C4-2B (cell line): ENCODE measurements at regions not wholly inside any gene's neighbourhood (a gene's known extent, or its start where the extent isn't known, plus 50 kb on each side); places are given as distances from the start of the nearest gene placed in this dataset.

ENCODE experiments used
- H3K27ac ChIP-seq: fragments of 450-650 bp; 2 replicates; pipeline ENCODE4 v1.5.1; 2017
- ZFX ChIP-seq: fragments of 450-650 bp; IDR thresholded peaks from 2 replicates; pipeline ENCODE4 v1.6.1; 2017
- TF ChIP-seq, protein P1 (sequence below): fragments of 450-650 bp; conservative IDR thresholded peaks from 2 replicates; pipeline ENCODE4 v1.5.1; 2017; ENCODE audit warnings: mild to moderate bottlenecking

DNA sequence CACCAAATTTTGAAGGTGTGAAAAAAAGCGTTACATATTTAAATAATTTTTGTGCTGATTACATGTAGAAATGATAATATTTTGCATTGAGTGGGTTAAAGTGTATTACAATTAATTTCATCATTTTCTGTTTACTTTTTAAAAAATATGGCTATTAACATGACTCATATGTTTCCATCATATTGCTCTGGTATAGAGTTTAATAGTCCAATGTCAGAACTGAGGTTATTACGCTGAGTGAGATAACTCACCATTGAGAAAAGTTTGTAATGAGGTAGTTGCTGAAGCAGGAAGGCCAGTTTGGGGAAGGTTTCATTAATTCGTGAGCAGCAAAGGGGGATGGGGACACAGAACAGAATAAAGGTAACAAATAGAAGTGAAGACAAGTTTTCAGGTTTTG is 865.7 kb upstream of the MGAT4C start:
- TF ChIP-seq ZFX: no peak
- TF ChIP-seq, protein P1, sequence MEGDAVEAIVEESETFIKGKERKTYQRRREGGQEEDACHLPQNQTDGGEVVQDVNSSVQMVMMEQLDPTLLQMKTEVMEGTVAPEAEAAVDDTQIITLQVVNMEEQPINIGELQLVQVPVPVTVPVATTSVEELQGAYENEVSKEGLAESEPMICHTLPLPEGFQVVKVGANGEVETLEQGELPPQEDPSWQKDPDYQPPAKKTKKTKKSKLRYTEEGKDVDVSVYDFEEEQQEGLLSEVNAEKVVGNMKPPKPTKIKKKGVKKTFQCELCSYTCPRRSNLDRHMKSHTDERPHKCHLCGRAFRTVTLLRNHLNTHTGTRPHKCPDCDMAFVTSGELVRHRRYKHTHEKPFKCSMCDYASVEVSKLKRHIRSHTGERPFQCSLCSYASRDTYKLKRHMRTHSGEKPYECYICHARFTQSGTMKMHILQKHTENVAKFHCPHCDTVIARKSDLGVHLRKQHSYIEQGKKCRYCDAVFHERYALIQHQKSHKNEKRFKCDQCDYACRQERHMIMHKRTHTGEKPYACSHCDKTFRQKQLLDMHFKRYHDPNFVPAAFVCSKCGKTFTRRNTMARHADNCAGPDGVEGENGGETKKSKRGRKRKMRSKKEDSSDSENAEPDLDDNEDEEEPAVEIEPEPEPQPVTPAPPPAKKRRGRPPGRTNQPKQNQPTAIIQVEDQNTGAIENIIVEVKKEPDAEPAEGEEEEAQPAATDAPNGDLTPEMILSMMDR: no peak
- no peak overlapping the region for H3K27ac ChIP-seq

DNA sequence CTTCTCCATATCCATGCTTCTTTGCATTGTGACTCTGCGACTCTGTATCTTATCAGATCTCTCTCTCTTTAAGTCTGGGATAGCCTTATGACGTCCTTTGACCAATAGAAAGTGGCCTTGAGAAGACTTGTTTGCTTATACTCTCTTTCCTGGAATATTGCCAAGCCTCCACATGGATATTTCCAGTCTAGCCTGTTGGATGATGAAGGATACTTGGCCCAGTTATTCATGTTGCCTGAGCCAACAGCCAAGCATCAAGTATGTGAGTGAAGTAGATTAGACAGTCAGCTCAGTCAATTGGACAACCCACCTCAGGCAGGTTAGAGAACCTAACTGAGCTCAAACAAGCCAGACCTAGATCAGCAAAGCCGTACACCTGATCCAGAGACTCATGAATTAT is 864.2 kb upstream of the MGAT4C start:
- no peak overlapping the region for H3K27ac ChIP-seq
- TF ChIP-seq ZFX: no peak
- TF ChIP-seq, protein P1: no peak

DNA sequence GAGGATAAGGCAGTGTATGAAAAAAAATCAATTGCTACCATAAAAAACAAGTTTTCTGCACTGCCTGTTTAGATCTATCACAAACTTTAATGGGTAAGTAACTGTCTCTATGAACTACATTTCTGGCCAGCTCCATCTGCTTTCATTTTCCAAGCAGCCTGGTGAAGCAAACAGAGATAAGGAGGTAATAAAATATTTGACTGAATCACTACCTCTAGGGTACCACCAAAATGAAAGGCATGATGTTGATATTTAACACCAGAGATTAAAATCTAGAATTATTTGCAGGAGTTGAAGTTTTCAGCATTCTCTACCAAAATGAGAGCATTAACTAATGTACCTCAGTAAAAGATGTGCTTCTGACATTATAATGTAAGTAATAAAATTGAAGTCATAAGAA is 863.5 kb upstream of the MGAT4C start:
- TF ChIP-seq, protein P1: no peak
- no peak for TF ChIP-seq ZFX
- no peak overlapping the region for H3K27ac ChIP-seq

DNA sequence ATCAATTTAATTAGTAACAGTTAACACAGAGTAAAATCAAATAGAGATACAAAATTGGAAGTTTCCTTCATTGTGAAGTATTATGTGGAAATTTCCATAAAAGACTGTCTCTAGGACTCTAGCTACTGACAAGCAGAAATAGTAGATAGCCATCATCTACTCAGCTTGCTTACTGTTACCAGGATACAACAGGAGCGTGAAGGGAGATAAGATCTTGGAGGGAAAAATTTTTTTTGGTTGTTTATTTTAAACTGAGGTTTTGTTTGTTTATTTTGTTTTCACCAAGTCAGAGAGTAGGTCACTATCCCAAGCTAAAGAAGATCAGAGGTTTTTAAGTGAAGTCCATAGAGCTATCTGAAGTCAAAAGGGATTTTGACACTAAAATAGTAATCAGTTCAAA is 861.3 kb upstream of the MGAT4C start:
- TF ChIP-seq ZFX: no peak
- TF ChIP-seq, protein P1: no peak
- H3K27ac ChIP-seq: no peak overlapping the region

DNA sequence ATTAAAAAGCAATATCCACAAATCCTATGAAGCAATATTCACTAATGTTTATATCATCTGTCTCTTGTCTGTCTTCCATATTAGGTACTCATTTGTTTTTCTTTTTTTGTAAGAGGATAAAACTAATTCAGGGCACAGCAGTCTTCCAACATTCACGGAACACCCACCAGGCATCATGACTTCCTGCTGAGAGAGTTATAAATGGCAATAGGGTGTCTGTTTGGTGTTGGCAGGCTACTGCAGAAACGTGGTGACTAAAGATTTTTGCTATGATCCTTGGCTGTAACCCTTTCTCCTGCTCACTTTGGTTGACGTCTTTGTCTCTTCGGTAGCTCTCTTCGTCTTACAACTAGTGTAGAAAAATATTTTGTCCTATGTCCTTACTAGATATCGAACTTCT is 860.6 kb upstream of the MGAT4C start:
- no peak overlapping the region for H3K27ac ChIP-seq
- no peak for TF ChIP-seq ZFX
- TF ChIP-seq, protein P1: no peak

DNA sequence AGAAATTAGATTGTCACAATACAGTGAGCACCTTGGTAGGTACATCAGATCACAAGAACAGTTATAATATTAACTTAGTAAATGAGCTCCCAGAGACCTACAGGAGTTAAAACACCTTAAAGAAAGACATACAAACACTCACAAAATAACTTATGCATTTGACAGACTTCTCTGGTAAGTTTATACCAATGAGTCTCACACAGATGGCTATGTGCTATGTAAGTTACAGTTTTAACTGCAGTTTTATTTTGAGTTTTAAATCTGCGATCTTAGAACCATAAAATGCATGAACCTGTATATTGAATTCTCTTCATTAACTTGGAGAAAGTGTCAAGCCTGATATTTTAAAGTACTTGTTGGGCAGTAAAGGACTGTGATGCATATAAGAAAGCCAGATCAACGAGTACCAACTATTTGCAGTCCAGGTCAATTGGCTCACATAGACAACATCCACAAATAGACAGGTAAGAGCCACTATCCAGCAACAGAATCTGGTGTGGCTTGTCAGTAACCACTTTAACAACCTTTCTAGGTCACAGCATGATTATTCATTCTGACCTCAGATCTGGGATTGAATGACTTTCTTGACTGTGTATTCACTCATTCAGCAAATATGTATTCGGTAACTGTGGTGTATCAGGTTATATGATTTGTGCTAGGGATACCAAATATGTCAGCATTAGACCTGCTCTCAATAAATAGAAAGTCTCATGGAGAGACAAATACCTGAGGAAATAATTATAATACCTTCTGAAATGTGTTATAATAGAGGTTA is 856.6 kb upstream of the MGAT4C start:
- no peak for TF ChIP-seq ZFX
- TF ChIP-seq, protein P1: no peak
- H3K27ac ChIP-seq: no peak overlapping the region

DNA sequence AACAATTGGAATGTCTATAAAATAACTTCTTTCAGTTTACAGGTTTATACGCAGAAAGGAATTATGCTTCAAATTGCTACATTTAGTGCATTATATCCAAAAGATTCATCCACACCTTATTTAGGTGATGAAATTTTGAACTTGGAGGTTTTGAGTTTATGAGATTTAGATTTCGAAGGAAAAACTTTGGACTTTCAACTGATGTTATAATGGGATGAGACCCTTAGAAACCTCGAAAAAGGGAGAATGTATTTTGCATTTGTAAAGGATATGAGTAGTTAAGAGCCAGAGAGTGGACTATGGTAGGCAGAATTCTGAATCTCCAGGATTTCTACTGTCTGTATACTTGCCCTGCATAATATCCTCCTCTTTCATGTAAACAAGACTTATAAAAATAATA is 851.6 kb upstream of the MGAT4C start:
- H3K27ac ChIP-seq: no peak overlapping the region
- TF ChIP-seq, protein P1: no peak
- TF ChIP-seq ZFX: no peak
